ENCODE measurements at regions not wholly inside any gene's neighbourhood (a gene's known extent, or its start where the extent isn't known, plus 50 kb on each side); places are given as distances from the start of the nearest gene placed in this dataset.

GRCh38 chr12:65529771-65530435 lies 251.4 kb downstream of the MSRB3 start:
- no peaks in the 10 kb centered on the region for H3K9me3 ChIP-seq (replicated peaks; ENCODE audit: control insufficient read depth, insufficient read depth, low read depth, low read length)
- H3K4me2 ChIP-seq (ENCODE audit: insufficient read depth, low read length): no peak overlapping the region
- FAIRE-seq: no peak
- no TSS peak for BruUV-seq (replicated peaks)
- H3K27ac ChIP-seq (ENCODE audit: extremely low read depth, low read depth, low read length): no peak overlapping the region
- 0% methylated on average over 7 of the region's 7 CpGs for WGBS (ENCODE audit: insufficient coverage, low coverage, missing lambda C conversion rate)
- in situ Hi-C loops (cut with MboI) (no loop called here), intact Hi-C loops (cut with micrococcal nuclease) (no loop called here)
- ChIA-PET POLR2A (interaction anchor here (0.6 kb wide), 1 partner anchor 316 kb away, joined by 3 read pairs; no protein-coding TSS in a partner anchor), CTCF (ENCODE audit: low intra/inter-chr PET ratio) (no interaction called here)
- no peaks in the 10 kb centered on the region for H3K9me1 ChIP-seq (ENCODE audit: control insufficient read depth, insufficient read depth, low read length)
- no peaks in the 10 kb centered on the region for H3K27me3 ChIP-seq (ENCODE audit: control insufficient read depth in 2 of 2, insufficient read depth in 2 of 2, low read length in 2 of 2)
- no peak overlapping the region for H2AFZ ChIP-seq (ENCODE audit: low read depth, low read length)
- no peak for TF ChIP-seq FOXP1 (CRISPR knock-in tag; IDR thresholded peaks at IDR 0.05)
- no peak for TF ChIP-seq NFE2L1 (tag; IDR thresholded peaks at IDR 0.05; ENCODE audit: borderline replicate concordance, low read depth)
- no peak for TF ChIP-seq IRF9 (tag; IDR thresholded peaks at IDR 0.05)
- TF ChIP-seq HSF4 (CRISPR knock-in tag; IDR thresholded peaks at IDR 0.05; ENCODE audit: borderline replicate concordance): no peak
- no peak for TF ChIP-seq FOXM1 (IDR thresholded peaks at IDR 0.05; ENCODE audit: low read depth)
- no peak for TF ChIP-seq FOXM1 (CRISPR knock-in tag; IDR thresholded peaks at IDR 0.05; ENCODE audit: low read depth)
- TF ChIP-seq NCOR1 (IDR thresholded peaks at IDR 0.05): no peak
- no peak for TF ChIP-seq ZNF12 (CRISPR knock-in tag; IDR thresholded peaks at IDR 0.05)
- TF ChIP-seq ZNF551 (CRISPR knock-in tag; IDR thresholded peaks at IDR 0.05): no peak
- no peak for TF ChIP-seq ZNF280B (CRISPR knock-in tag; IDR thresholded peaks at IDR 0.05)
- TF ChIP-seq ZNF253 (CRISPR knock-in tag; conservative IDR thresholded peaks at IDR 0.05): no peak
- no peaks in the 10 kb centered on the region for H4K20me1 ChIP-seq (replicated peaks; ENCODE audit: control insufficient read depth, insufficient read depth, low read length)
- no peak overlapping the region for H3K4me3 ChIP-seq
- no peak overlapping the region for H3K9ac ChIP-seq (ENCODE audit: insufficient read depth in 1 of 2, low read depth in 2 of 2, low read length in 2 of 2)
- H3K36me3 ChIP-seq (ENCODE audit: control insufficient read depth, insufficient read depth, low read length): no peaks in the 10 kb centered on the region
- no peak for ATAC-seq
- H3K4me1 ChIP-seq (replicated peaks in 1 of 2; ENCODE audit: control insufficient read depth in 2 of 2, insufficient read depth in 2 of 2, low read length in 2 of 2): no peaks in the 10 kb centered on the region; a peak in 1 of 5 replicates
- no peaks in the 10 kb centered on the region for H3K79me2 ChIP-seq (ENCODE audit: control insufficient read depth, insufficient read depth, low read length)
- DNase-seq (ENCODE audit: extremely low read depth in 1 of 4, low spot score in 3 of 4): no peak
